GF-D8 (cell line): ENCODE measurements at regions not wholly inside any gene's neighbourhood (a gene's known extent, or its start where the extent isn't known, plus 50 kb on each side); places are given as distances from the start of the nearest gene placed in this dataset.
"Not testable (repeated sequence)": the region's sequence is repeated elsewhere in the genome, so short reads cannot be mapped to it uniquely, and the experiment has no call there.

Experiments
- DNase-seq: peaks from one replicate; lab custom pipeline; 2025; lab: John Stamatoyannopoulos, UW

GRCh38 chr20:33908336-33908735, 85.4 kb upstream of the RALY start:
- DNase-seq = no peak

DNA sequence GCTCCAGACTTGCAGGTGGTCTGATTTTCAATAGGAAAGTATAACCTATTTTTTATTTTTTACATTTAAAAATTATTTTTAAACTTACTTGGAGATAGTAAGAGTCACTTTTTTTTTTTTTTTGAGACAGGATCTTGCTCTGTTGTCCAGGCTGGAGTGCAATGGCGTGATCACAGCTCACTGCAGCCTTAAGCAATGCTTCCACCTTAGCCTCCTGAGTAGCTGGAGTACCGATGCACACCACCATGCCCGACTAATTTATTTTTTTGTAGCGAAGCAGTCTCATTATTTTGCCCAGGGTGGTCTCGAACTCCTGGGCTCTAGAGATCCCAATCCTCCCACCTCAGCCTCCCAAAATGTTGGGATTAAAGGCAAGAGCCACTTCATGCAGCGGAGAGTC, 84.8 kb upstream of the RALY start:
- DNase-seq = no peak

DNA sequence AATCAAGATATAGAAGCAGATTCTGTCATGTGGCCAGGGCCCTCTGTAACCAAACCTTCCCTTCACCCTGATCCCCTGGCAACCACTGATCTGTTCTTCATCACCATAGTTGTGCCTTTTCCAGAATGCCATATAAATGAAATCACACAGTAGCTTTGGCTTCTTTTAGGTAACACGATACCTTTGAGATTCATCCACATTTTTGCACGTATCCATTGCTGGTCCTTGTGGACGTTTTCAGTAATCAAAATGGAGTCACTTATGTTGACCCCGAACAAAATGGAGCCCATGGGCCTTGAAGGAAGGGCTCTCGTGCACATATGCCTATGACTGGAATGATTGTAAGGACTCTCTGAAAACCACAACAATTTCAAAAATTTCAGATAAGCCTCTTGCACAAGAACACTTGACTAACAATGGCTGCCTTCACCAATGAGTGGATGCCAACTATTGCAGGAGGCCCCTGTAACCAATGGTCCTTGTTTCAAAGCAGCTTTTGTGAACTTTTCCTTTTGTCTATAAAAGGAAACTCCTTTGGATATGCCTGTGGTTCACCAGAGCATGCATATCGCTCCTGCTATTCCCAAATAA, 84.3 kb upstream of the RALY start:
- DNase-seq = peak; percentile 37

- no peak for DNase-seq
Observed at GRCh38 chr20:33910056-33910455, 83.7 kb upstream of the RALY start.

- DNase-seq = no peak
Observed at GRCh38 chr20:33910529-33911327, 83.0 kb upstream of the RALY start.

DNA sequence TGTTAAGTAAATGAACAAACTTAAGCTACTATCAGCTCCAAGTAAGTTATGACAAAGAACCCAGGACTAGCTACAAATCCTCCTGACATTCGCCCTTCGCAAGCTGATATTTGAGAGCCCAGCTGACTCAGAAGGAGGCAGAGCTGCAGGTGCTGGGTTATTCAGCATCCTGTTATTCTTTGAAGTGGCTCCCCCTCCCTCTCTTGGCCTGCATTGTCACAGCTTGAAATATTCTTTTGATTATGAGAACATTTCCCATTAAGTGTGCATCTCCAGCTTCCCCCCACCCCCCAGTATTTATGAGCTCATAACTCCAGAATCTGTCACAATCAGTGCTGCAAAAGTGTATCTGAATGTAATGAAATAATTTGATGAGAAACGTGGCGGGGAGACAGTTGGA, 78.8 kb upstream of the RALY start:
- DNase-seq = no peak

DNA sequence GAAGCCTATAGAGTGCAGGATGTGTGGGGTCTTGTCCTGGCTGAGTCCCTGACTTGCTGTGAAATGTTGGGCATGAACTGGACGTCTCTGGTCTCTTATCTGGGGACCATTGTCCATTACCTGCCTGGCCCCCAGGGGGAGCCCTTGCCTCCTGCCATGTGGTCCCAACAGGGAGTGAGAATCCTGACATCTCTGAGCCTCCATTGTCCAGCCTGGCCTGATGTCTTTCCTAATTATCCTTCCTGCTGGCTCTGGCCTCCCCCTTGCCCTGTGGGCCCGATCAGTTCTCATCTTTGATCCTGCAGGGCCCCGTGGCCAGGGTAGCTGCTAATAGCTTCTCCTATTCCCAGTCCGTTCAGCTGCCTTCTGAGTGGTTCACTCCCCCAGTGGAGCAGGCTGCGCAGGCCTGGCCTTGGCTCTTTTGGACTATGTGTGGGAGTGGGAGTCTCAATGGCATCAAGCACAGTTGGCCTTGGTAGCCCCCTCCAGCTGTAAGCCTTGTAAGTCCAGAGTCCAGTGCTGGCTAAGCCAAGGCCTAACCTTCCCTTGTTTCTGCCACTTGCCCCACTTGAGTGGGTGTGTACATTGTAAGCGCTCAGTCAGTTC, 77.9 kb upstream of the RALY start:
- DNase-seq = no peak

DNA sequence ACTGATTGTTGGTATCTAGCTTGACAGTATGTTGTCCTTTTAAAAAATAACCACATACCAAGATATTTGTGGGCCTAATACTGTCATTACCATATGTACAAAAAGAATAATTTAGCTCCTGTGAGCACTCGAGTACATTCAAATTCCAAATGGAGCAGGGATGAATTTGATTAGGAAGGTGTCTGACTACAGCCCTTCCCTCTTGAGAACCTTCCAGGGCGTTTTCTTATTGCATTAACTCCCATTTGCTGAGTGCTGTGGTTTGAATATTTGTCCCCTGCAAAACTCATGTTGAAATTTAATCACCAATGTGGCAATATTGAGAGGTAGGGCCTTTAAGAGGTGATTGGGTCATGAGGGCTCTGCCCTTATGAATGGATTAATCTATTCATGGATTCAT, 76.9 kb upstream of the RALY start:
- DNase-seq = no peak

- DNase-seq = no peak
Observed at GRCh38 chr20:33917831-33918525, 75.7 kb upstream of the RALY start.

GRCh38 chr20:33918662-33919061, 75.0 kb upstream of the RALY start:
- DNase-seq = no peak

GRCh38 chr20:33919653-33920052, 74.1 kb upstream of the RALY start:
- peak; percentile 60 for DNase-seq

DNA sequence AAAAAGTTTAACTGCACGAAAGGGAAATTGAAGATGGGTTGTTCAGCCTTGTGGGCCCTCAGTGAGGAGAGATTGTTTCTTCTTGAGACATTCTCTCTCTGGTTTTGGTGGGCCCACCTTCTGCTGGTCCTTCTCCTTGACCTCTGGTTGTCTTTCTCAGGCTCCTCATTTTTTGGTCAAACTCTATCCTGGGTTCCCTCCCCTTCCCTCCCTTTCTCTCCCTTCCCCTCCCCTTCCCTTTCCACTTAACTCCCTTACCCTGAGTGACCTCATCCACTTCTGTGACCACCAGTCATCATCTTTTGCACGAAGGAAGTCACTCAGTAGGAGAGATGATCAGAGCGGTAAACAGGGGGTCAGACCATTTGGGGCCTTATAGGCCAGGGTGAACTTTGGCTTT, 71.5 kb upstream of the RALY start:
- no peak for DNase-seq

DNA sequence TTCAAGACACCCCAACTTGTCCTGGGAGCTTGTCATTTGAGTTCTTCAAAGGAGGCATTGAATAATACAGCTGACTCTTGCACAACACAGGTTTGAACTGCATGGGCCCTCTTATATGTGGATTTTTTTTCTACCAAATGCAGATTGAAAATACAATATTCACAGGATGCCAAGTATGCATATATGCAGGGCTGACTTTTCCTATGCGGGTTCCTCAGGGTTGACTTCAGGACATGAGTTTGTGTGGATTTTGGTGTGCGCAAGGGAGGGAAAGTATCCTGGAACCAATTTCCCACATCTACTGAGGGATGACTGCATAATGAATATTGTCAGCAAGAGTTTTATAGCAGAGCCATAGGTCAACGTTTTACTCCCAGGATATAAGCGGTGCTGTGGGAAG, 70.0 kb upstream of the RALY start:
- no peak for DNase-seq

- DNase-seq = no peak
Observed at GRCh38 chr20:33925867-33926266, 67.8 kb upstream of the RALY start.

- no peak for DNase-seq
Observed at GRCh38 chr20:33926425-33926824, 67.3 kb upstream of the RALY start.

DNA sequence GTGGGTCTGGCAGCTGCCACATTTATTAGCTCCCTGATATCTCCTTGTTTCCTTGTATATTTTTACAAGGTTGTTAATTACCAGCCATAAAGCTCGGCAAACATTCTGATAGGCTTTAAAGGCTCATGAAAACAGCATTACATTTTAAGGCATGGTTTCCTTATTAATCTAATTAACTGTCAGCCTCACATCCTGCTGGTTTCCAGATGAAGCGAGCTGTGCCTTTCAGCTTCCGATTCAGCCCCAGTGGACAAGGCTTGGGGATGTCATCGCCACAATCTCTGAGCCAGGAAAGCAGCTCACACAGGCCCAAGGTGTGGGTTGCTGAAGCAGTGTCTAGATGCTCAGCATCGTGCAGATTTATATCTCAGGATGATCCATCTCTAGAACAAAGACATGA, 66.0 kb upstream of the RALY start:
- no peak for DNase-seq

DNA sequence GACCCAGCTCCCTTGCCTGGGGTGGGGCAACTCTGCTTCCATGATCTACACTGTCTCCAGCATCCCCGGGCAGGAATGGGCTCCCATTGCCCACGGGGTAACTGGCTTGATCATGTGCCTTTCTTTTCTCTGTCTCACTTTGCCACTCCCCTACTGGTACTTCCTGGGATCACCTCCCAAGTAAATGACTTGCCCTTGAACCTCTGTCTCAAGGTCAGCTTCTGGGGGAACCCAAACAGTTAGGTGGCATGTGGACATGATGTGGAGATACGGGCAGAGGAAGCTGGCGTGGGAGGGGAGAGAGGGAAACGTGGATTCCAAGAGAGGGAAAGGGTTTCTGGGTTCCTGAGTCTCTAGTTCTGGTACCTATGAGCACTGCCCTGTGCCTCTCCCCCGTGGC, 63.8 kb upstream of the RALY start:
- DNase-seq = no peak

GRCh38 chr20:33933469-33933909, 60.2 kb upstream of the RALY start:
- DNase-seq = peak; percentile 23

DNA sequence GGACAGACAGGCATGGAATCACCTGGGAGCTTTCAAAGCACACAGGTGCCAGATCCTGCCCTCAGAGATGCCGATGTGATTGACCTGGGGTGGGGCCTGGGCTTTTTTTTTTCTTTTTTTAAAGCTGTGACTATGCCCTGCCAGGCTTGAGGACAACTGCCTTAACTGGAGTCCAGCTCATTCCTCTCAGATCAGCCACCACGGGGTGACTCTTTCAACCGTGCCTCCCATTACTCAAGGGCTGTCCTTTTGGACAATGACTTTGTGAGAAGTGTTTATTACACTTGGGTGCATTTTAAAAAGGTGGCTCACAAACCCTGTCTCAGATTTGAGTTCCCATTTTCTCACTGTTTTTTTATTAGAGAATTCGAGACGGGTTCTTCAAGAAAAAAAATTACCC, 57.1 kb upstream of the RALY start:
- DNase-seq = no peak

GRCh38 chr20:33939031-33939430, 54.7 kb upstream of the RALY start:
- DNase-seq = not testable (repeated sequence)

GRCh38 chr20:33940666-33941065, 53.0 kb upstream of the RALY start:
- DNase-seq = no peak
